GM21515 (cell line): ENCODE measurements at regions not wholly inside any gene's neighbourhood (a gene's known extent, or its start where the extent isn't known, plus 50 kb on each side); places are given as distances from the start of the nearest gene placed in this dataset.
"Not testable (repeated sequence)": the region's sequence is repeated elsewhere in the genome, so short reads cannot be mapped to it uniquely, and the experiment has no call there.

Experiments
- ATAC-seq: cut with Tn5 transposase; IDR thresholded peaks from one replicate; pipeline ENCODE4 v1.9.1; 2021; ENCODE audit not compliant: unreplicated experiment

- no peak for ATAC-seq
These were observed 153.1 kb upstream of the CCDC54 start for GRCh38 chr3:107224026-107224596.

DNA sequence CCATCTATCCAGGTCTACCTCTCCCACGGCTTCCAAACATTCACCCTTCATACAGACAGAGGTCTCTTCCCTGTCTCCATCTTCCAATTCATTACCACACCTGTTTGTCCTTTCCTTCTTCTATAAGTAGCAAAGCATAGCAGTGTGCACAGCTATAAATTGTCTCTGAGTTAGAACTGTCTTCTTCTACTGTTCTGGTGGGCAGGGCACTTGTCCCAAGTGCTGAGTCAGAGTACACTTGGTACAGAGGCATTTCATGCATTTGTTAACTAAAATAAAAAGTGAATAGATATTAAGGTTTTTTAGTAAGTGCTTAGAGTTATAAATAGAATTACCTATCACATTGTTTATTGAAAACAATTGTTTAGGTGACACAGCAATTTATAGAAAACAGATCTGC, 150.1 kb upstream of the CCDC54 start:
- ATAC-seq = no peak

- not testable (repeated sequence) for ATAC-seq
These were observed 143.4 kb upstream of the CCDC54 start for GRCh38 chr3:107233877-107234276.

- ATAC-seq = no peak
These were observed 141.9 kb upstream of the CCDC54 start for GRCh38 chr3:107235193-107235927.

DNA sequence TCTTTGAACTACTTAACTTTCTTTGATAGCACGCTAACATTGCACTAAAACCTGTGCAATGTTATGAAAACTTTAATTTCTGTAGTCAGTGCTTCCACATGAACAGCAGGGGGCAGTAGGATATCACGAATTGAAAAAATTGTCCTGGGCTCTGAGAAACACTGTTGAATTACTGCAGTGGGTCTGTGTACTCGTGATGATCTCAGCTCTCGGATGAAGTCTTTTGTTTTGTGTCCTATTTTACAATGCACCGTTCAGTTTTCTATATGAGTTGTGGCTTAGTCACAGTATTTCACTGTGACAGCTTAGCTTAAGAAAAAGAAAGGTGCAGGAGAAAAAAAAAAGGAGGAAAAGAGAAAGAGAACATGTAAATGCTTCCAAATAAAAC, 141.3 kb upstream of the CCDC54 start:
- ATAC-seq = peak; percentile 51

DNA sequence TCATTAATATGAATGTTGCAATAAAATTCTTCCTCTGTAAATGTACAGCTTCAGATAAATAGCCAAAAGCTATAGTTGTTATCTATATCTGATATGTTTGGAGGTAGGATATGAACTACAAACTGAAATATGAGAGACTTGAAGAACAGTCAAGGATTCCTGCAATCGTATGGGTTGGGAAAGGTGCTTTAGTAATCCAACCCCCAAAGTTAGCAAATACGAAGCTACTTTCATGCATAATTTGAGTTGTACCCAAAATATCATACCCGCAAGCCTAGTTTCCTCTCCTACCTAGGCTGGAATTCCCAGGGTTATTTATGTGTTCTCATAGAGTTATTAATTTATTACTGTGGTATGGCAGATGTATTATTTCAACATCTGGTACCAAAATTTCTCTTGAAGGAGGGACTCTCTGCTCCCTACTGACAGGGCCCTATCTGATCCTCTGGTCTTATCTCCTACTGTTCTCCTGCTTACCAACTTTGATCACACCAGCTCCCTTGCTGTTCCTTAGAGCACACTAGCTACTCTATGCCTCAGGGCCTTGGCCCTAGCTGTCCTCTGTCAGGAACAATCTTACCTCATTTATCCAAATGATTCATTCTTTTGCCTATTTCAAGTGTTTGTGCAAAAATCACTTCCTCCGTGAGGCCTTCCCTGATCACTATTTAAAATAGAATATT, 140.4 kb upstream of the CCDC54 start:
- ATAC-seq = no peak

GRCh38 chr3:107238787-107239186, 138.5 kb upstream of the CCDC54 start:
- no peak for ATAC-seq

- ATAC-seq = no peak
These were observed 137.5 kb upstream of the CCDC54 start for GRCh38 chr3:107239703-107240102.

DNA sequence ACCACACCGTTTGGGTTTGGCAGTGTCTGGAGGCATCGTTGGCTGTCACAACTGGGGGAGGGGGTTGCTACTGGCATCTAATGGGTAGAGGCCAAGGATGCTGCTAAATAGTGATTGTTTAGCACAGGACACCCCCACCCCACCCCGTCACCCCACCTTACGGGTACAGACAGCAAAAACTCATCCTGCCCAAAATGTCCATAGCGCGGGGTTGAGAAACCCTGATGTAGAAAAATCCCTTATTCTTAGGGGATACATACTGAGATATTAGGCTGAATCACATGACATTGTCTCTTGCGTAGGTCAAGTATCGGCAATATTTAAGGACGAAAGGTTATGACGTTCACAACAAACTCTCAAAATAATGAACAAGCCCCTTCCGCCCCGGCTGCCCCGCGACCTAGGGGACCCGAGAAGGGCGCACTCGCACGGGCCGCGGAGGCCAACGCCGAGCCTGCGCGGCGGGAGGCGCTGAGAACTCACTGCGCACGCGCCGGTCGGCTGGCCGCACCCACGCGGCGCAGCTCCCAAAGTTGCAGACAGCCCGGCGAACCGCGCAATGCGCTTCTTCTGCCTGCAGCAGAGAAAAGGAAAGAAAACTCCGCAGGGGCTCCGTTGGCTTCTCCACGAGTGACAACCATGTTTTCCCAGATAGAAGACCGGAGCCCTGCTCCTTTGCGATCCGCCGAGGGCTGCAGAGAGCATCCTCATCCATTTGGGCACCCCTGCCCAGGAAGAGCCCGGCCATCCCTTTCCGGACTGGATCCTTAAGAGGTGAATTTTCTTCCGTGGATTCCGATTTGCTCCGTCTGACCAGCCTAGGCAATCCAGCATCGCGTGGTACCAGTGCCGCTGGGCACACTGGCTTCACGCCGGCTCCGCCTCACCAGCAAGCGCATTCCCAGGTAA, 136.8 kb upstream of the CCDC54 start:
- ATAC-seq = peak; percentile 93

GRCh38 chr3:107241217-107241616, 136.0 kb upstream of the CCDC54 start:
- ATAC-seq = peak; percentile 24

DNA sequence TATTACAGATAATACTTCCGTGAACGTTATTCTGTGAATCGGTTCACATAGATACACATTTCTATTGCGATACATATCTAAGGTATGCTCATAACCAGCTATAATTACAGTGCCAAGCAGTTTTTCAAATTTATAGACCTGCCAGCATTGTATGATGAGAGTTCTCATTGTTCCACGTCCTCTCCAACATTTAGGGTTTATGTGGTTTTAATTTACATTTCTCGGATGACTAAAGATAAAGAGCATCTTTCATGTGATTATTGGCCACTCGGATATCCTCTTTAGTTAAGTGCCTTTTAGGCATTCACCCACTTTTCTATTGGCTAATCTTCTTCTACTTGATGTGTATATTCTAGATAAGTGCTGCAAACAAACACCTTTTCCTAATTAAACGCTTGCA, 134.7 kb upstream of the CCDC54 start:
- ATAC-seq = no peak

GRCh38 chr3:107247116-107247515, 130.1 kb upstream of the CCDC54 start:
- ATAC-seq = no peak

DNA sequence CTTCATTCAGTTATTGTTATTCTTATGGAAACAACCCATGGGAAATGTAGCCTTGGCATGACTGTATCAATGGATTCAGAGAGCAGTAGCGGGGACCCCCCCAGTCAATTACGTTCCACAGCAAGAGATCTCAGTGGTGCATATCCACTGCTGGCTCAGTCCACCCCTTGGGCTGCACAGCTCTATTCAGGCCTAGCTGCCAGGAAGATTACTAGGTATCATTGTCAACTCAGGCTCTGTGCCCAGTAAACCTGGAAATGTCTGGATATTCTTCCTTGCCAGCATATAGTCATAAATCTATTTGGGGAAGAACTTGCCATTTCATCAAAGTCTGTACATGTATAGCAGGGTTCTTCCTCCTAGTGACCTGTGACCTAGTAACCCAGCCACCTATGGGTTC, 128.1 kb upstream of the CCDC54 start:
- ATAC-seq = no peak

GRCh38 chr3:107250221-107250620, 127.0 kb upstream of the CCDC54 start:
- ATAC-seq = no peak

- no peak for ATAC-seq
These were observed 125.4 kb upstream of the CCDC54 start for GRCh38 chr3:107251819-107252218.

- ATAC-seq = no peak
These were observed 120.3 kb upstream of the CCDC54 start for GRCh38 chr3:107256963-107257362.

GRCh38 chr3:107258300-107258699, 118.9 kb upstream of the CCDC54 start:
- ATAC-seq = no peak

DNA sequence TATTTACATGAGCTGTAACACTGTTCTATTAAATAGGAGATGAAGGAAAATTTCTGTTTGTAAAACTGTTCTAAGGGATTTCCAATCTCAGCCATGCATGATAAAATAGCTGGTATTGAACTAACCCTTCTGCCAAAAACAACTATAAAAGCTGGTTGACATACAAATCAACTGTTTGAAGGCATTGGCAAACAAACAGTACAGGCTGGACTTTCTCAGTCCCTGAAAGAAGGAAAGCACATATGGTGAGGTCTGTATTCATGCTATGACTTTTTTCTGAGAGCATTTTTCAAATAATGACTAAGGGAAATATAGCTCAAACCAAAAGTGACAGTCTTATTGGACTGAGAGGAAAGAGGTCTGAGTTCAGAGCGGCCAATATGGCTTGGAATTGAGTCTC, 117.0 kb upstream of the CCDC54 start:
- no peak for ATAC-seq

DNA sequence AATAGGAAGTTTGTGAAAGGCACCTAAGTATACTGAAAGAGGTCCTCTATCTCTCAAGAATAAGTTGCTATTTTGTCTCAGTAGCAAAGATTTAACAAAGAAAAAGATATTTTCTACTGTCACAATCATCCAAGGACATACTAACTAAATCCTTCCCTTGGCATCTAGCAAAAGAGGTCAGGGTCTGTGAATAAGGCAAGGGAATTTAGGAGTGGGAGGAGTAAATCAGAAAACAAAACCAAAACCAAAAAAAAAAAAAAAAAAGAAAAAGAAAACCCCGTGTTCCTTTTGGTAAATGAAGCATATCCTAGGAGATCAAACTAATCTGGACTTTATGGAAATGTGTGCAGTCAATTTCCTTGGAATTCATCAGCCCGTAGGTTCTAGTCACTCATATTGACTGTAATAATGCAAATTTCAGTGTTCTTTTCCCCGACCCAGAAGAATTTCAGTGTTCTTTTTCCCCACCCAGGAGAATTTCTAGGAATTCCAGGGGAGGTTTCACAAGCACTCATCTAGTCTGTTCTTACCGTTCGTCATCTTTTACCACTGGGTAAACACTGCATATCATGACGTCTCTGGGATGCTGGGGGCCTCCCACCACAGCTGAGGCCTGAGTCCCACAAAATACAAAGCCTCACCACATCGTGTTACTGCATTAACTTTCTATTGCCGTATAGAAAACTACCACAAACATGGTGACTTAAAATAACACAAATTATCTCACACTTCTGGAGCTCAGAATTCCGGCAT, 113.8 kb upstream of the CCDC54 start:
- no peak for ATAC-seq

DNA sequence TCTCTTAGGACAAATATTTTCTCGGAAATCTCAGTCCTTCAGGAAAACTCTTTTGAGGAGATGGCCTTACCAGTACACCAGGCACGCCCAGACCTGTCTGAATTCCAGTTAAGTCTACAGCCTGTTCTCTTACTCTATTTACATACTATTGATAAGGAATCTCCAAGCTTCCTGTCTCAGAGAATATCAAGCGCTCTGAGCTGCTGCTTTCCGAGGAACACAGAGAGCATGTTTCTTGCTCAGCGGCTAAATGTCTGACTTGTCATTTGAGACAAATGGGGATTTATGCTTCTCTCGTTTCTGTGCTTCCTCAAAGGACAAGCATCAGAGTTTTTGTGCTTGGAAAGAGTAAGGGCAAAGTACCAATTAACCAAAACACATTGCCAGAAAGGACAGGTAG, 112.4 kb upstream of the CCDC54 start:
- no peak for ATAC-seq

- ATAC-seq = no peak
These were observed 111.7 kb upstream of the CCDC54 start for GRCh38 chr3:107265526-107265925.
